Fibroblast of lung (primary cell): ENCODE measurements at regions not wholly inside any gene's neighbourhood (a gene's known extent, or its start where the extent isn't known, plus 50 kb on each side); places are given as distances from the start of the nearest gene placed in this dataset.

Experiments
- DNase-seq, 2 donors: peaks; one replicate each; pipeline versions ENCODE4 v3.0.0 to v3.0.0-alpha.2; 2010; ENCODE audit warnings: low read depth in 2 of 2
- H2AFZ ChIP-seq: 2 replicates; pipeline ENCODE4 v1.5.1; 2012; ENCODE audit warnings: low read length, control low read depth, inconsistent platforms
- H3K27ac ChIP-seq: 2 replicates; pipeline ENCODE4 v1.5.1; 2011; ENCODE audit warnings: low read length, control low read depth; ENCODE audit not compliant: insufficient read depth
- H3K27me3 ChIP-seq: 2 replicates; pipeline ENCODE4 v1.5.1; 2011; ENCODE audit warnings: mild to moderate bottlenecking, low read length; ENCODE audit not compliant: control insufficient read depth, insufficient read depth
- H3K36me3 ChIP-seq: 2 replicates; pipeline ENCODE4 v1.5.1; 2011; ENCODE audit warnings: low read length; ENCODE audit not compliant: control insufficient read depth, insufficient read depth
- H3K4me1 ChIP-seq: 2 replicates; pipeline ENCODE4 v1.5.1; 2011; ENCODE audit warnings: low read length; ENCODE audit not compliant: control insufficient read depth, insufficient read depth; ENCODE audit errors: extremely low read depth
- H3K4me2 ChIP-seq: 2 replicates; pipeline ENCODE4 v1.5.1; 2011; ENCODE audit warnings: low read length, control low read depth; ENCODE audit not compliant: insufficient read depth; ENCODE audit errors: extremely low read depth
- H3K4me3 ChIP-seq, 4 experiments: fragments of 200-600 bp in 1 of 4; sonication (generic) in 1 of 4; replicated peaks in 1 of 4; 2 replicates each; pipeline ENCODE4 v1.5.1; 2011 to 2016; ENCODE audit warnings: low read length in 4 of 4, low read depth in 3 of 4, mild to moderate bottlenecking in 3 of 4, control low read depth in 2 of 4, inconsistent platforms in 1 of 4, mixed read lengths in 1 of 4; ENCODE audit not compliant: insufficient read depth in 1 of 4; ENCODE audit errors: control extremely low read depth in 1 of 4
- H3K79me2 ChIP-seq: 2 replicates; pipeline ENCODE4 v1.5.1; 2012; ENCODE audit warnings: mild to moderate bottlenecking, low read length, inconsistent platforms; ENCODE audit not compliant: control insufficient read depth, insufficient read depth
- H3K9ac ChIP-seq: 2 replicates; pipeline ENCODE4 v1.5.1; 2011; ENCODE audit warnings: mild to moderate bottlenecking, low read length, control low read depth; ENCODE audit not compliant: insufficient read depth
- H3K9me3 ChIP-seq: 2 replicates; pipeline ENCODE4 v1.5.1; 2012; ENCODE audit warnings: low read depth, low read length; ENCODE audit not compliant: control insufficient read depth, insufficient read depth
- H4K20me1 ChIP-seq: 2 replicates; pipeline ENCODE4 v1.5.1; 2011; ENCODE audit warnings: low read length; ENCODE audit not compliant: control insufficient read depth, insufficient read depth; ENCODE audit errors: extremely low read depth
- CTCF ChIP-seq, 2 donors: IDR thresholded peaks in 1 of 2; conservative IDR thresholded peaks in 1 of 2; 1 replicate in 1 of 2; 2 replicates in 1 of 2; pipeline ENCODE4 v1.5.1; 2011 to 2012; ENCODE audit warnings: low read length in 2 of 2, control low read depth in 1 of 2, inconsistent platforms in 1 of 2, low read depth in 1 of 2, mild to moderate bottlenecking in 1 of 2
- EZH2 ChIP-seq: IDR thresholded peaks from 2 replicates; pipeline ENCODE4 v1.5.1; 2012; ENCODE audit warnings: low read length, control low read depth, mild to moderate bottlenecking; ENCODE audit errors: missing control alignments

GRCh38 chr21:36552434-36552785 is 72.5 kb upstream of the CLDN14 start:
- H3K4me2 ChIP-seq, result no peak overlapping the region
- H3K4me1 ChIP-seq, result peaks cover 7% of the 10 kb centered on the region
- H3K4me3 ChIP-seq, result no peak overlapping the region
- H4K20me1 ChIP-seq, result no peaks in the 10 kb centered on the region
- H3K9me3 ChIP-seq, result no peaks in the 10 kb centered on the region
- no peak overlapping the region for H3K27ac ChIP-seq
- no peak overlapping the region for H2AFZ ChIP-seq
- no peaks in the 10 kb centered on the region for H3K79me2 ChIP-seq
- H3K9ac ChIP-seq, result no peak overlapping the region
- H3K27me3 ChIP-seq, result peaks cover 13% of the 10 kb centered on the region
- H3K36me3 ChIP-seq, result no peaks in the 10 kb centered on the region
- no peak for TF ChIP-seq CTCF (conservative IDR thresholded peaks at IDR 0.05 in 1 of 2, IDR thresholded peaks at IDR 0.05 in 1 of 2; ENCODE audit: low read depth in 1 of 2, low read length in 2 of 2)
- TF ChIP-seq EZH2, result no peak
- no peak for DNase-seq

GRCh38 chr21:36553406-36553805 is 73.5 kb upstream of the CLDN14 start:
- H3K79me2 ChIP-seq, result no peaks in the 10 kb centered on the region
- no peaks in the 10 kb centered on the region for H4K20me1 ChIP-seq
- H3K4me3 ChIP-seq, result no peak overlapping the region
- DNase-seq, result no peak
- no peak overlapping the region for H2AFZ ChIP-seq
- no peak overlapping the region for H3K4me2 ChIP-seq
- no peaks in the 10 kb centered on the region for H3K36me3 ChIP-seq
- peaks cover 13% of the 10 kb centered on the region for H3K27me3 ChIP-seq
- H3K4me1 ChIP-seq, result peaks cover 7% of the 10 kb centered on the region
- no peak overlapping the region for H3K9ac ChIP-seq
- H3K9me3 ChIP-seq, result no peaks in the 10 kb centered on the region
- no peak for TF ChIP-seq CTCF (conservative IDR thresholded peaks at IDR 0.05 in 1 of 2, IDR thresholded peaks at IDR 0.05 in 1 of 2; ENCODE audit: low read depth in 1 of 2, low read length in 2 of 2)
- TF ChIP-seq EZH2, result no peak
- no peak overlapping the region for H3K27ac ChIP-seq

GRCh38 chr21:36554411-36555157 is 74.7 kb upstream of the CLDN14 start:
- Histone ChIP-seq H3K4me1 (peaks cover 7% of the 10 kb centered on the region), H3K27ac (no peak overlapping the region), H3K79me2 (no peaks in the 10 kb centered on the region), H3K4me2 (no peak overlapping the region), H3K27me3 (peaks cover 9% of the 10 kb centered on the region), H2AFZ (no peak overlapping the region), H4K20me1 (no peaks in the 10 kb centered on the region), H3K9ac (no peak overlapping the region), H3K9me3 (no peaks in the 10 kb centered on the region), H3K36me3 (no peaks in the 10 kb centered on the region), H3K4me3 (no peak overlapping the region)
- TF ChIP-seq CTCF (conservative IDR thresholded peaks at IDR 0.05 in 1 of 2, IDR thresholded peaks at IDR 0.05 in 1 of 2; ENCODE audit: low read depth in 1 of 2, low read length in 2 of 2) (no peak), EZH2 (no peak)
- no peak for DNase-seq
